SW480 (cell line): ENCODE measurements at regions not wholly inside any gene's neighbourhood (a gene's known extent, or its start where the extent isn't known, plus 50 kb on each side); places are given as distances from the start of the nearest gene placed in this dataset.
"Not testable (repeated sequence)": the region's sequence is repeated elsewhere in the genome, so short reads cannot be mapped to it uniquely, and the experiment has no call there.

Experiments
- DNase-seq: peaks from one replicate; pipeline ENCODE4 v3.0.0-alpha.2; 2016; ENCODE audit warnings: low spot score

DNA sequence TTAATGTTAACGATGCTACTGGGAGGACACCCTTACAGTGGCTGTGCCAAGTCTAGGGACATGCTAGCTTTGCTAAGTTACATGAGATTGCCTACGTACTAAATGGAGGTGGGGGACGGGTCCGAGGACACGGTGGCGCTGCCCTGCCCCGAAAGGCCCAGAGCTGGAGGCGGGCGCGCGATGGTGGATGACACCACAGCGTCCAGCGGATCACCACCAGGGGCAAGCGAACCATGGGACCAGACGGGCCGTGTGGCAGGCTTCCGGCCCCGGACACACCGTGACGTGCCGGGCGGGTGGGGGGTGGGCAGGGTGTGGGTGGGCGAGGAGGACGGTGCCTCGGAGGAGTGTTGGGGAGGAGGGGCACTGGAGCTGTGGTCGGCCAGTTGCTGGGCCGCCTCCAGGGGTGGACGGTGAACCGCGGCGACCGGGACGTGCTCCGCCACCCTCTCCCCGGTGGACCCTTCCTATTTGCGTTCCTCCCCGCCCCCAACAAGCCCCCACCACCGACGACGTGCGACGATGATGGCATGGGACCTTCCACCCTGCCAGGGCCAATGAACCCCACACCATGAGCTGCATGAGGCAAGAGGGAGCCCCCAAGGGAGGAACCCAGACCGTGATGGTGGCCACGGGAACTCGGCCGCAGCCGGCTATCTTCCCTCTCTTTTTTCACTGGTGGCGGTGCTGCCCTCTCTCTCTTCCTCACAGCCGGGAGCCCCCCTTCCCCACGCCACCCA is 773.3 kb upstream of the DEFB115 start:
- no peak for DNase-seq

DNA sequence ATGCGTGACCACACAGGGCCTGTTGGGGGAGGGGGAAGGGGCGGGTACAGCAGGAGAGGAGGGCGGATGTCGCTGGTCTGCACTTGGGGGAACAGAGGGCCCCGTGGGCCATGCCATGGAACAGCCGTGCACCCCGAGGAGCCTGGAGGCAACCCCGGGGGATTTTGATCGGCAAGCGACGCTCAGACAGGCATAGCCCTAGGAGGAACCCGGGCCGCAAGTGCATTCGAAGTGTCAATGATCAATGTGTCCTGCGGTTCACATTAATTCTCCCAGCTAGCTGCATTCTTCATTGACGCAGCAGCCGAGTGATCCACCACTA is 772.8 kb upstream of the DEFB115 start:
- no peak for DNase-seq

DNA sequence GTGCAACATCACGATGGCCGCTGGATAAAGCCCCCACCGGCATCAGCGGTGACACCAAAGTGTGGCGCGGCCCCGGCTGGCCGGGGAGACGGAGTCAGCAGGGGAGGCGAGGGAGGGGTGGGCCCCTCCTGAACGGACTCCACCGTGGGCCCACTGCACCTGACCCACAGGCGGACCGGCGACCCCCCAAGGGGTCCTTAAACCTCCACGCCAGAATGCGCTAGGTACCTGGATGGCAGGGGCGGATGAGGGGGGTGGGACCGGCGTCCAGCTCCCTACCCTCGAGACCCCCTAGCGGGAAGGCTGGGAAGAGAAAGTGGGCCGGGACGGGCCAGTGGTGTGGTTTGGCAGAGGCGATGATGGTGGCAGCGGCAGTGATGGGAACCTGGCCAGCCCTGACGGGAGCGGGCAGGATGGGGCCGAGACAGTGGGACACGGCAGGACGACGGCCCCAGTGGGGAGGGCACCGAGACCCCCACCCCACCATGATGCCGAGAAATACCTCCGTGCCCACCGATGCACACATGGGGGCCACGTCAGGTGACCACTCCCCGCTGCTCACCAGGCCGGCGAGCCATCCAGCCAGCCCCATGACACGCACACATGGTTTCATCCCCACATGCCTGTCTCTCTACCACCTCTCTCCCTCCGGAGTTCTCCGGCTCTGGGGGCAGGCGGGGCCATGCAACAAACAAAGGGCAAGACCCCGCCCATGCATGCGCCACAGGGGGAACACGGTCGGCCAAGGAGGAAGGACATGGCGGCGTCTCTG is 771.9 kb upstream of the DEFB115 start:
- no peak for DNase-seq

DNA sequence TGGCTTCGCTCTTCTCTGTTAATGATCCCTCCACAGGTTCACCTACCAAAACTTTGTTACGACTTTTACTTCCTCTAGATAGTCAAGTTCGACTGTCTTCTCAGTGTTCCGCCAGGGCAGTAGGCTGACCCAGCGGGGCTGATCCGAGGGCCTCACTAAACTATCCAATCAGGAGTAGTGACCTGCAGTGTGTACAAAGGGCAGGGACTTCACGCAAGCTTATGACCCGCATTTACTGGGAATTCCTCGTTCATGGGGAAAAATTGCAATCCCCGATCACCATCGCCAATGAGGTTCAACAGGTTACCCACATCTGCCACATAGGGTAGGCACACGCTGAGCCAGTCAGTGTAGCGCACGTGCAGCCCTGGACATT is 771.4 kb upstream of the DEFB115 start:
- DNase-seq, result no peak

DNA sequence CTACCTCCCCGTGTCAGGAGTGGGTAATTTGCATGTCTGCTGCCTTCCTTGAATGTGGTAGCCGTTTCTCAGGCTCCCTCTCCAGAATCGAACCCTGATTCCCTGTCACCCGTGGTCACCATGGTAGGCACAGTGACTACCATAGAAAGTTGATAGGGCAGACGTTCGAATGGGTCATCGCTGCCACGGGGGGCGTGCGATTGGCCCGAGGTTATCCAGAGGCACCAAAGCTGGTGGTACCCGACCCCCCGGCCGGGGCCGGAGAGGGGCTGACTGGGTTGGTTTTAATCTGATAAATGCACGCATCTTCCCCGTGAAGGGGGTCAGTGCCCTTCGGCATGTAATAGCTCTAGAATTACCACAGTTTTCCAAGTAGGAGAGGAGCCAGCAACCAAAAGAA is 770.0 kb upstream of the DEFB115 start:
- not testable (repeated sequence) for DNase-seq

DNA sequence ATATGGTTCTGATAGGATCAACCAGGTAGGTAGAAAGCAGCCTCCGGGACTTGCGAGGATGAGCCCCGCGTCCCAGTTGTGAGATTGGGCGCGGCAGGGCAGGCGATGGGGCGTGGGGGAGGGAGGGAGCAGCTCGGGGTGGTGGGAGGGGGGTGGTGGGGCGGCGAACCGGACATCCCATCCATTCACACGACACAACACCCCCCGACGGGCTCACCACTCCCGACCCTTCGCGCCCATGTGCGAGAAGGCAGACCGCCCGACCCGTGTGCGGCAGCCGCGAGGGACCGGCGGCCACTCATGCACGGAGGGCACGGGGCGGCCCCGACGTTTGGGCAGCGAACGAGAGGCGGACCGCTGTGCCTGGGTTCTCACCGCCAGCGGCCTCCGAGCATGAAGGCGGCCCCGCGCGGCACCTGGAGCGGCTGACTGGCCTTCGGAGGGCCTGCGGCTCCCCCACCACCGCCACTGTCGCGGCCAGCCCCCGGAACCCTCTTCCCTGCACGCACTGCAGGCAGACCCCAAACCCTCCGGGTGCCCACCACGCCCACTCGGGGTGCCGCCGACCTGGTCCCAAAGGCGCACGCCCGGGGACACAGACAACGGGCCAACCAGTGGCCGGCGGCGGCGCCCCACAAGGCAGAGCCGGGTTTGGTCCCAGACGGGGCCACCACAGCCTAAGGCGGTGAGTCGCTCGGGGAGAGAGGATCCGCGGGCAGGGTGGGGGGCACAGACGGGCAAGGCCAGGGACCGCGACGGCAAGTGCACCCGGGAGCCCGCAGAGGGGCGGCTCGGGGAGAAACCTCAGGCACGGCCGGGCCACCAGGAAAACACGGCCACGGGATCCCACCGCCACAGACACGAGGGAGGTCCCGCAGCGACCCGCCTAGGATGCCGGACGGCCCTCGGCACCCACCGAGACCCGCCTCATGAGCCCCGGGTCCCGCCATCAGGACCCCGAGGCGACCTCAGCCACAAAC is 769.2 kb upstream of the DEFB115 start:
- DNase-seq, result no peak

DNA sequence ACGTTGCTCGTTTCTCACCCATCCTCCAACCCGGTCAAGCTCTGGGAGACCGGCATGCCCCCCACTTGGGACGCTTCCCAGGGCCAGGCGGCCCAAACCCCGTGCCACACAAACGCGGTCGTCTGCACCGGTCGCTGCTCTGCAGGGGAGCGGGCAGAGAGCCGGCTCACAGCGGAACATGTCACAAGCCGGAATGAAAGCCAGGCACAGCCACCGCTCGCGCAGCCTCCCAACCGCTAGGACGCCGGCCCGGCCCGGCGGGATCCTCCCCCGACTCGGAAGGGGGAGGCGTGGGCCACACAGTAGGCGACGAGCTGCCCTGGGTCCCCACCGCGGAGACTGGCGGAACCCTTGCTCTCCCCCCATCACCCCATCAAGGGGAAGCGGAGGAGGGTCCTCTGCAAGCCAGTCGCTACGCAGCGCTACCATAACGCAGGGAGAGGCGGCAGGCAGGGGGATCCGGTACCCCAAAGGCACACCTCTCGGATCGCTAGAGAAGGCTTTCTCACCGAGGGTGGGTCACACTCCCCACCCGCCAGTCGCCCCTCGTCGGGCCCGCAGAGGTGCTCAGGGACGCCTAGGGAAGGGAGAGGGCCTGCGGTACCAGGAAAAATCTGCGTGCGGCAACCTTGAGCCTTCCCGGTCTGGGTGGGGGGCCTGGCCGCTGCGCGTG is 768.4 kb upstream of the DEFB115 start:
- DNase-seq, result no peak

DNA sequence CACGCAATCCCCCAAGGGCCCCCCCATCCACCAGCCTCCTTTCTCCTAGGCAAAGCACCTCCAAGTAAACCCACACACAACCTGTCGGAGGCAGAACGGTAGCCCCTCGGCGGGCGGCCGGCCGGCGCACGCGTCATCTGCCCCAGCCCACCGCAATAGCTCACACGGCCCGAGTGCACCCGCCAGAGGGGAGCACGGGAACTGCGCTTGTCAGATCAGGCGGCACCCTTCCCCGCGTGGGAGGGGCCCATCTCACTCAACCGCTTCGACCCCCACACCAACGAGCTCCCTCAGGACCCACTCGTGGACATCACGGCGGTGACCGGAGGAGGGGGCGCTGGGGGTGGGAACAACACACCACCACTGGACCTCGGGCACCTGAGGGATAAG is 767.9 kb upstream of the DEFB115 start:
- no peak for DNase-seq

DNA sequence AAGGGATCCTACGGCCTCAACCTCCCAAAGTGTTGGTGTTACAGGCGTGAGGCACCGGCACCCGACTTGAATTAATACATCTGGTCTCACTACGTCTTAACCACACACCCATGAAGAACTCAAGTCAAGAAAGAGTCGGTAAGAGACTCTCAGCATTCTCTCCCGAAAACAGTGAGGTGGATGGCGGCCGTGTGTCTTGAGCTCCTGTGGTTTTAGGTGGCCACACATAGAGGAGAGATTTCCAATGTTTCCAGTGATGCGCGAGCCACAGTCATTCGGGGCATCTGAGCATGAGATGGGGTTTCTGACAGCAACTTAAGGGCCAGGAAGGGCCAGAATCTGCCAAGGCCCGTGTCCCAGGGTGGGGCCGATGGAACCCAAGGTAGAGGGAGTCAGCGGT is 766.4 kb upstream of the DEFB115 start:
- no peak for DNase-seq

DNA sequence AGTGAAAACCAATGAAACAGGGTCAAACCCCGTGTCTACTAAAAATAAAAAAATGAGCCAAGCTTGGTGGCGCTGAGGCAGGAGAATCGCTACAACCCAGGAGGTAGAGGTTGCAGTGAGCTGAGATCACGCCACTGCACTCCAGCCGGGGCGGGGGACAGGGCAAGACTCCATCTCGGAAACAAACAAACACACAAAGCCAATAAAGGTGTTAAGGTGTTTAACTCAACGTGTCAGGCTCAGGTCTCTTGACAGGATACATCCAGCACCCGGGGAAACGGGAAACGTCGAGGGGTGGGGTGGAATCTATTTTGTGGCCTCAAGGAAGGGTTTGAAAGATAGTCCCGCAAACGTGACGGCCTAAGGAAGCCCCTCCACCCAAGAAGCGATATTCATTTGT is 760.8 kb upstream of the DEFB115 start:
- DNase-seq, result not testable (repeated sequence)

DNA sequence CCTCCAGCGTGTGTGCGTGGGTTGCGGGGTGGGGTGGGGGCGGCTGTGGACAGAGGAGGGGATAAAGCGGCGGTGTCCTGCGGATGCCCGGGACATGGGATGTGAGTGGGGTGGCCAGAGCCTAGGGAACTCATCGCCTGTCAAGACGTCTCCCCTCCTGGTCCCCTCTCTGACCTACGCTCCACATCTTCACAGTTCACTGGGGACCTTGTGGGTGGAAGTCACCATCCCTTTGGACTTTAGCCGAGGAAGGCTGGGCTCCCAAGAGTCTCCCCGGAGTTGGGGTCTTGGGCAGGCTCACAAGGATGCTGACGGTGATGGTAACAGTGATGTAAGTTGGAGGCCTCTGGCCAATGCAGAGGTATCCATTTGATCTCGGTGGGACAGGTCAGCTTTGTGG is 760.3 kb upstream of the DEFB115 start:
- DNase-seq, result not testable (repeated sequence)

DNA sequence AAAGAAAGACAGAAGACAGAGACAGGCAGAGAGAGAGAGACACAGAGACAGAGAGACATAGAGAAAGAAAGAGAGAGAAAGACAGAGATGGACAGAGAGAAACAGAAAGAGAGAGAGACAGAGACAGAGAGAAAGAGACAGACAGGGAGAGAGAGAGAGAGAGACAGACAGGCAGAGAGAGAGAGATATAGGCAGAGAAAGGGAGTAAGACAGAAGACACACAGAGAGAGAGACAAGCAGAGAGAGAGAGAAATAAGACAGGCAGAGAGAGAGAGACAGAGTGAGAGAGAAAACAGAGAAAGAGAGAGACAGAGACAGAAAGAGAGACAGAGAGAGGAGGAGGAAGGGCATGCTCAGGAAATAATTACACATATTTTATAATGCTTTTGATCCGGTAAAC is 758.3 kb upstream of the DEFB115 start:
- no peak for DNase-seq

DNA sequence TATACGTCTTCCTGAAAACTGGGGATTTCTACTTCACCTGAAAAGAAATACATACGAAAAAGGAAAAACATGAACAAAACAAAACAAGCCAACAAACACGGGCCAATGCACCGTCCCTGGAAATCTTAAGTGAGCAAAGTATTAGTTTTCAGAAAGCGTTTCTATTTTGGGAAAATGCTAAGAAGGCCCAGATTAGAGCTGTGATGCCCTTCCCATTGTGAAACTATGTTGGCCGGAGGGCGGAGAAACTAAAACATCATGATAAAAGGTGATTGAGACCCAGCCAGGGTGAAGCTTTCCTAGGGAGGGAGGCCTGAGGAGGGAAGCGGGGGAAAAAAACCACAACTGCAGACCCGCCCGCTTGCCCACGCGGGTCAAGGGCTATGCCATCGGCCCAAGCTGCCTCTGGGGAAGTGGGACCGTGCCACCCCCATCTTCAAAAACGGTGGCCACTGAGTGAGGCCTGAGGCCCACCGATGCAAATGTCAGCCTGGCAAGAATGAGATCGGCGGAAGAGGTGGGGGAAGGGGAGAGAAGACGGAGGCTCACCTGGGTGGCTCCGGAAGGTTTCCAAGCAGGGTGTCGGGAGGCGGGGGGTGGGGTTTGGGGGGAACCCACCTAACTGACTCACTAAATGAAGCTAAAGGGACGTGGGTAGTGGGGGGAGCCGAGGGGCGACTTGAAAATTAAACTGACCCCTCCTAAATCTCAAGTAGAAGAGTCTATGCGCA is 757.6 kb upstream of the DEFB115 start:
- not testable (repeated sequence) for DNase-seq

DNA sequence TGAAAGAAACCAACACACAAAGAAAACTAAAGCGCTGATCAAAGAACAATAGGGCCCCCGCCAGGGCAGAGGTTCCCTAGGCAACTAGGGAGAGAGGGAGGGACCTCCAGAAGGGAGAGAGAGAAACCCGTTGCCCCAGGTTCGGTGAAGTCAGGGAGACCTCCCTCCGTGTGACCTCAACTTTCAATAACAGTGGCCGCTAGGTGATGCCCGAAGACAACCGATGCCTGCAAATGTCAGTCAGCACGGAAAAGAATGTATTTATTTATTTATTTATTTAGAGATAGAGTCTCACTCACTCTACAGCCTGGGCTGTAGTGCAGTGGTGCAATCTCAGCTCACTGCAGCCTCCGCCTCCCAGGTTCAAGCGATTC is 757.0 kb upstream of the DEFB115 start:
- peak; percentile 37 for DNase-seq

DNA sequence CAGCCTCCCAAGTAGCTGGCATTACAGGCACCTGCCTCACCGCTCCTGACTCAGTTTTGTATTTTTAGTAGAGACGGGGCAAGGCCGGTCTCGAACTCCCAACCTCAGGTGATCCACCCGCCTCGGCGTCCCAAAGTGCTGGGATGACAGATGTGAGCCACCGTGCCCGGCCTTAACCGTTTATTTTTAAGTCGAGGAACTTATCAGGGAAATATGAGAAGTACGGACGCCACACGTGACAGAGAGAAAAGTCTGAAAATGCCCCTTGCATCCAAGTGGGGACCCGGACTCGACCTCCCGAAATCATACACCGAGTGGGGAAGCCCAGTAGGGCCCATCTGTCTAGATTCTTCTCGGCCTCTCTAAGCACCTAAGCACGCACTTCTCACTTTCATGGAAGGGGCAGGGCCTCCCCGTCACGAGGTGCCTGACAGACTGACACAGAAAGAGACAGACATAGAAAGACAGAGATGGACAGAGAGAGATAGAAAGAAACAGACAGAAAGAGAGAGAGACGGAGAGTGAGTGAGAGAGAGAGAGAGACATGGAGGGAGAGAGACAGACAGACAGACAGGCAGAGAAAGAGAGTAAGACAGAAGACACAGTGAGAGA is 756.5 kb upstream of the DEFB115 start:
- no peak for DNase-seq

DNA sequence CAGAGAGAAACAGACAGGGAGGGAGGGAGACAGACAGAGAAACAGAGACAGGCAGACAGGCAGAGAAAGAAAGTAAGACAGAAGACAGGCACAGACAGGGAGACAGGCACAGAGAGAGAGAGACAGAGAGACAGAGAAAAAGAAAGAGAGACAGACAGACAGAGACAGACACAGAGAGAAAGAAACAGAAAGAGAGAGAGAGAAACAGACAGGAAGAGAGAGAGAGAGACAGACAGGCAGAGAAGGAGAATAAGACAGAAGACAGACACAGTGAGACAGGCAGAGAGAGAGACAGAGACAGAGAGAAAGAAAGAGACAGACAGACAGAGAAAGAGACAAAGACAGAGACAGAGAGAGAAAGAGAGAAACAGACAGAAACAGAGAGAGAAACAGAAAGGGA is 754.8 kb upstream of the DEFB115 start:
- DNase-seq, result no peak

DNA sequence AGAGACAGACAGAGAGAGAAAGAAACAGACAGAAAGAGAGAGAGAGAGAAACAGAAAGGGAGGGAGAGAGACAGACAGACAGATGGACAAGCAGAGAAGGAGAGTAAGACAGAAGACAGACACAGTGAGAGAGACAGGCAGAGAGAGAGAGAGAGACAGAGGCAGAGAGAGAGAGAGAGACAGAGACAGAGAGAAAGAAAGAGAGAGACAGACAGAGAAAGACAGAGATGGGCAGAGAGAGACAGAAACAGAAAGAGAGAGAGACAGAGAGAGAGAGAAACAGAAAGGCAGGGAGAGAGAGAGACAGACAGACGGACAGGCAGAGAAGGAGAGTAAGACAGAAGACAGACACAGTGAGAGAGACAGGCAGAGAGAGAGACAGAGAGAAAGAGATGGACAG is 754.3 kb upstream of the DEFB115 start:
- not testable (repeated sequence) for DNase-seq

DNA sequence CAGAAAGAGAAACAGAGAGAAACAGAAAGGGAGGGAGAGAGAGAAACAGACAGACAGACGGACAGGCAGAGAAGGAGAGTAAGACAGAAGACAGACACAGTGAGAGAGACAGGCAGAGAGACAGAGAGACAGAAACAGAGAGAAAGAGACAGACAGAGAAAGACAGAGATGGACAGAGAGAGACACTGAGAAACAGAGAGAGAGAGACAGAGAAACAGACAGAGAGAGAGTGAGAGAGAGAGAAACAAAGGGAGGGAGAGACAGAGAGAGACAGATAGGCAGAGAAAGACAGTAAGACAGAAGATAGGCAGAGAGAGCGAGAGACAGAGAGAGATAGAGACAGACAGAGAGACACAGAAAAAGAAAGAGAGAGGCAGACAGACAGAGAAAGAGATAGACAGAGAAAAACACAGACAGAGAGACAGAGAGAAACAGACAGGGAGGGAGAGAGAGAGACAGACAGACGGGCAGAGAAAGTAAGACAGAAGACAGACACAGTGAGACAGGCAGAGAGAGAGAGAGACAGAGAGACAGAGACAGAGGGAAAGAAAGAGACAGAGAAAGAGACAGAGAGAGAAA is 753.4 kb upstream of the DEFB115 start:
- no peak for DNase-seq

DNA sequence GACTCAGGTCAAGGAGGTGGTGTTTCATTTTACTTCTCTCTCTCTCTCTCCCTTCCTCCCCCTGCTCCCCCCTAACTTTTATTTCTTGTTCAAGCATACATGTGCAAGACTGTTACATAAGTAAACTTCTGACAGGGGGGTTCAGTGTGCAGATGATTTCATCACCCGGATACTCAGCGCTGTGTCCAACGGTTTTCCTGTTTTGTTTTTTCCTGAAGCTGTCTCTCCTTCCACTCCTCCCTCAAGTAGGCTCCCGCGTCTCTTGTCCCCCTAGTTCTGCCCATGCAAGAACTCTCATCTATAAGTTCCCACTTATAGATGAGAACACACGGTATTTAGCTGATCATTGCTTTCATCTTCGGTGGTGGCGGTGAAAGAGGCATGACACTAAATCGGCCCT is 751.9 kb upstream of the DEFB115 start:
- no peak for DNase-seq

DNA sequence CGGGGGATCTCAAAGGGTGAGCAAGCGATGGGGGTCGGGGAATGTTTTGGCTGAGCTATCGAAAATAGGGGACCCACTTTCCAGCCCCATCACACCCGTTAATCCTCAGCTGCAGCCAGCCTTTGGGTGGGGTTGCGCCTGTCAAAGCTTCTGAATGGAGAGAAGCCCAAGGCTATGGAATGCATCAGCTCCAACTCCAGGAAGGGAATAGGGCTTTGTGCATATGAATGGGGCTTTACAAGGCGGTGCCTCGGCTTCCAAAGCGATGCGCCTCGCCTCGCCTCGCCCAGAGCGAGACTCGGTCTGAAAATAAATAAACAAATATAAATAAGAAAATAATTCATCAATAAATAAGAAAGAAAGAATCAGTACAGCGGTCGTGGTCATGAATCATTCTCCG is 751.4 kb upstream of the DEFB115 start:
- no peak for DNase-seq

DNA sequence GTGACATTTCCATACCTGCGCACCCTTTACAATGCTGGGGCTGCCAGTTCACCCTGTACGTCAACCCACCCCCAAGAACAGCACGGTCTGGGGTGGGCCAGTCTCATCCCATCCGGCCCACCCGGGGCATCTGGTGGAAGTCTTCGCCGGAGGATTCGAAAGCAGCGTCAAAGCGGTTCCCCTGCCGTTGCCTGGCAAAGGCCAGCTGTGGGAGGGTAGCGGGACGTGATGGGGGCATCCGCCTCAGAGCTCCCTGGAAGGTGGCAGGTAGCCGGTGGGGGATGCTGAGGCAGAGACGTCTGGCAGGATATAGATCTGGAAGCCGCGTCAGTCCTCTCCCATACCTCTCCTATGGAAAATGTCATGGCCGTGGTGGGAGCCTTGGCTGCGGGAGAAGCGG is 749.1 kb upstream of the DEFB115 start:
- not testable (repeated sequence) for DNase-seq
